GF-D8 (cell line): ENCODE measurements at regions not wholly inside any gene's neighbourhood (a gene's known extent, or its start where the extent isn't known, plus 50 kb on each side); places are given as distances from the start of the nearest gene placed in this dataset.
"Not testable (repeated sequence)": the region's sequence is repeated elsewhere in the genome, so short reads cannot be mapped to it uniquely, and the experiment has no call there.

ENCODE experiments used
- DNase-seq: peaks from one replicate; lab custom pipeline; 2025; lab: John Stamatoyannopoulos, UW

DNA sequence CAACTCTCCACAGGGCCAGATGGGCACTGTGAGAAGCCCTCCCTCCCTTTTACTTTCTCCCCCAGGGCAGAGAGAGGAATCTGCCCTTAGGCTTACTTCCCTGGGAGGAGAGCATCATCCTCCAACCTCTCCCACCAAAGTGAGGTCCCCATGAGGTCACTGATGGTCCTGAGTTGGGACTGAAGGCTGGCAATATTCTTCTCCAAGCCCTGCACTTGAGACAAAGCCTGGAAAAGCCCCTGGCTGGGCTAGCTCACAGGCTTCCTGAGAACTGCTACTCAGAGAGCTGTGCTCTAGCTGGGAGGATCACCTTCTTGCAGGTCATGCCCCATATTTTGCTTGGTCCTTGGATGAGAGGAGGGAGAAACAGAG, 110.0 kb upstream of the MEF2A start:
- DNase-seq, result no peak

DNA sequence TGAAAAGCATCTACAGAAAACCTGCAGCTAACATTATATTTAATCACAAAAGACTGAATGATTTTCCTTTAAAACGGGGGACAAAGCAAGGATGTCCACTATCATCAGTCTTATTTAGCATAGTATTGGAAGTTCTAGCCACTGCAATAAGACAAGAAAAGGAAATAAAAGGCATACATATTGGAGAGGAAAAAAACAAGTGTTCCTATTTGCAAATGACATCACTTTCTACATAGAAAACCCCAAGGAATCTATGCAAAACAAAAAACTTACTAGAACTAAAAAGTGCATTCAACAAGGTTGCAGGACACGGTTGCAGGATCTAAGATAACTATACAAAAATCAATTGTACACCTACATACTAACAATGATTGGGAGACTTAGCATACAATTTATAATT, 101.6 kb upstream of the MEF2A start:
- DNase-seq, result no peak

DNA sequence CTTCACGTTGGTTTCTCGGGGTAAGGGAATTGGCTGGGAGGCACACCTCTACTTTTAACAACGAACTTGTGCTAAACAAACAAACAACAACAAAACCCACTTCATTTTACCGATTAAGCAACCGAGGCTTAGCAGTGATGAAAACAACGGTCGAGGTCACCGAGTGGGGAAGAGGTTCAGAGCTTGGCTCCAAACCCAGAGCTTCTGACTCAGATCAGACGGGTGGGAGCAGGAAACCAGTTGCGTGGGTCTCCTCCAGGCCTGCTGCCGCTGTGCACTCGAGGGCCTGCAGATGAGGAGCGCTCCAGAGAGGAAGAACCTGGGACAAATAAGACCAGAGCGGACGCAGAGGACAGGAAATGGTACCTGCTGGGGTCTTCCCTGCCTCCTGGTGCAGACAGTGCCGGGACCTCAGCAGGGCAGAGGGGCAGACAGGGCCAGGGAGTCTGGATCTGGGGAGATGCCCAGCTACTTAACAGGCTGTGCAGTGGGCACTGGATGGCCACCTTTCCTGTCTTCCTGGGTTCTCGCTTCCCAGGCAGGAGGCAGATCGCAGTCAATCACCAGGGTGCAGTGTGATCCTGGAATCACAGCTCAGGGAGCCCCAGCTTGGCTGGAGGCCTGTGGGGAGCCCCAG, 99.0 kb upstream of the MEF2A start:
- DNase-seq, result no peak

DNA sequence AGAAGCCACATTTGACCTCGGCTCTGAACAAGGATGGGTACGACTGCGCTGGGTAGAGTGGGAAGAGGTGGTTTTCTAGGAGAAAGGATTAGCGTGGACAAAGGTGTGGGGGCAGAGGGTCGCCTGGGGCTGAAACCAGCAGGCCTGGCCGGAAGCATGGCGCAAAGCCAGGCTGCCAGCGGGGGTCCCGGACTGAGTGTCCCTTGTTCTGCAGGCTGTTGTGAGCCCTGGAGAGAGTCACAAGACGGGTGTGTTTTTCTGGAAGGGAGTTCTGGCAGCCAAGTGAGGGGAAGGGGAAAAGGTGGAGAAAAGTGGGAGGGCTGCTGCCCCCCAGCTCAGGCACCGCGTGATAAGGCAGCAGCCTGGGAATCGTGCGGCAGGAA, 98.5 kb upstream of the MEF2A start:
- no peak for DNase-seq

- DNase-seq, result no peak
These were observed 97.8 kb upstream of the MEF2A start for GRCh38 chr15:99467853-99468464.

GRCh38 chr15:99470204-99470603, 95.6 kb upstream of the MEF2A start:
- DNase-seq, result not testable (repeated sequence)

DNA sequence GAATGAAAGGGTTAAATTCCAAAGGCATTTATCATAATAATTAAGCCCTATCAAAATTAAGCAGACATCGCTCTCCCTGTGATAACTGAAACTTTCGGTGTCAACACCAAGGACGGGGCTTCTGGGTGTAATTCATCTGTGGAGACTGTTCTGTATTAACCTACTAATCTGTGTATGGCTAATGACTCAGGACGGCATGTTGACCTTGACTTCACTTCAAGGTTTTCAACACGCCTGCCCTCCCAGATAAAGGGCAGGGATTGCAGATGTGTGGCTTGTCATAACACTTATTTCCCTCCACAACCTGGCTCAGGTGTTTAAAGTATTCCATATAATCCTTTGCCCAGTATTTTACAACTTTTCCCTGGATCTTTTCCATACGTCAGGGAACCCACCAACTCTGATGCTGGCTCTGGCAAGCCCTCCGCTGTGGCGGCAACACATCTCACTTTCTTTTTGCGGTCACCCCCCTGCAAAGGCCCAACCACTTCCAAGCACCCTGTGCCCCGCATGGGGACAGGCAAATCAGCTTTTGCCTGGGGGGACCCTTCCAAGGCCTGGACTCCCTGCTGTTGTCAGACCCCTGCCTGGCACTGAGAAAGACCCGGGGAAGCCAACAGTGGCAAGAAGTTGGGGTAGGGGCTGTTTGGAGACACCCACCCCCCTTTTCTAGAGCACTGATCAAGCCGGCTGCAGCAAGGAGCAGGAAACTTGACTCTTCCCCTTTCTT, 93.2 kb upstream of the MEF2A start:
- DNase-seq, result no peak

DNA sequence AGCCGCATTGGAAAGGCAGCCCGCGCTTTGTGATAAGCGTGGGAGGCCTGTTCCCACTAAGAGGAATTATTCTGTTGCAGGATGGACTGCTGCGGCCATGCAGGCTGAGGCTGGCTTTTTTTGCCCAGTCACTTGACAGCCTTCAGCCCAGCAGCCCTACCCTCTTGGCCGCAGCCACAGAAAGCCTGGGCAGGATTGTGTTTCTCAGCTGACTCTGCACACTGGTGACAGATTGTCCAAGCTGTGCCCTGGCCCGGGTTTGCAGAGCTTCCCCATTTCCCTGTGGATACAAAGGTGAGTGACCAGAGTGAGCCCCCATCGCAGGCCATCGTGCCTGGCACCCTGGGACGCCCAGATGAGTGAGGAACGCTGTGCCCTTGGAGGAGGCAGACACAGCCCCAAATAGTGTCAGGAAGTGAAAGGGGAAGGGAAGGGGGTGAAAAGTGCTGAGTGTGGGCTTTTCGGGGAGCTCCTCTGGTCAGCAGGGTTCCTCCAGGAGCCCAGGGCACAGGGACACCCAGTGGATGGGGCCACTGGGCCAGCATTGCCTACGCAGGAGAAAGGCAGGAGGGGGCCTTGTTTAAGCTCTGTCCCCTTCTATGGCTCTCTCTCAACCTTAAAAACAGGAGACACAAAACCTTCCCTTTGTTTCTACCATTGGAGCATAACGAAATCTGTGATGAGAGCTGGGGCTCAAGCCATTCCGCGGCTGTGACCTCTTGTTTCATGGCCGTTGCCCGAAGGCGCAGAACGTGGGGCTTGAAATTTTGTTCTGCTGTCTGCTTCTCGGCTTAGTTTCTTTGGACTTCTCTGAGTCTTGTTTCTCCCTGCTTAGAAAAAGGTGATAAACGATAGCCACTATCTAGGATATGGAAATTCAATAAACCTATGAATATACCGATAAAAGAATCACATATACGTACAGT, 91.5 kb upstream of the MEF2A start:
- no peak for DNase-seq

GRCh38 chr15:99474909-99475753, 90.7 kb upstream of the MEF2A start:
- DNase-seq, result no peak

DNA sequence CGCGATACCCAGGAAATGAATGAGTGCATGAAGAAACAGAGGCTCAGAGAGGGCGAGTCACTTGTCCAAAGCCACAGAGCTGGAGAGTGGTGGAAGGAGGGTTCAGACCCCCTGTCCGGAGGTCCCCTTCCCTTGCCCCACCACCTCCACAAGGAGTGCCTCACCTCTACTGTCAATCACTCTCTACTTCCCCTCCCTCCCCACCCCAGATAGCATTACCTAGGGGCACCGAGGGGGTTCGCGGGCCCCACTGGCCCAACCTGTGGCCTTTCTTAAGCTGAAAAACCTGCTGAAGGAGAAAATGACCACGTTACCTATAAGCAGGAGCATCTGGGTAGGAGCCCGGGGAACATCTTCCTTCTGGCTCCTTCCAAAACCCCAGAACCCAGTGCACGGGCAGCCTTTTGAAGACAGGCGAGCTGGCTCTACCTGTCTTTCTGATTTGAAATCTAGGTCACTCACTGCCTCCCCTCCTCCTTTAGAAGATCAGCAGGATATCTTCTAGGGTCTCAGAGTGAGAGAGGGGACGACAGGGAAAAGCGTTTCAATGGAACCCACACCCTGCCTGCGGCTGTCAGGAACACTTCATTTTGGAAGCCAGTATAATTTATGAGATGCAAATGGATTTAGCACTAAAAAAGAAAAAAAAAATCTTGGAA, 89.9 kb upstream of the MEF2A start:
- DNase-seq, result no peak

DNA sequence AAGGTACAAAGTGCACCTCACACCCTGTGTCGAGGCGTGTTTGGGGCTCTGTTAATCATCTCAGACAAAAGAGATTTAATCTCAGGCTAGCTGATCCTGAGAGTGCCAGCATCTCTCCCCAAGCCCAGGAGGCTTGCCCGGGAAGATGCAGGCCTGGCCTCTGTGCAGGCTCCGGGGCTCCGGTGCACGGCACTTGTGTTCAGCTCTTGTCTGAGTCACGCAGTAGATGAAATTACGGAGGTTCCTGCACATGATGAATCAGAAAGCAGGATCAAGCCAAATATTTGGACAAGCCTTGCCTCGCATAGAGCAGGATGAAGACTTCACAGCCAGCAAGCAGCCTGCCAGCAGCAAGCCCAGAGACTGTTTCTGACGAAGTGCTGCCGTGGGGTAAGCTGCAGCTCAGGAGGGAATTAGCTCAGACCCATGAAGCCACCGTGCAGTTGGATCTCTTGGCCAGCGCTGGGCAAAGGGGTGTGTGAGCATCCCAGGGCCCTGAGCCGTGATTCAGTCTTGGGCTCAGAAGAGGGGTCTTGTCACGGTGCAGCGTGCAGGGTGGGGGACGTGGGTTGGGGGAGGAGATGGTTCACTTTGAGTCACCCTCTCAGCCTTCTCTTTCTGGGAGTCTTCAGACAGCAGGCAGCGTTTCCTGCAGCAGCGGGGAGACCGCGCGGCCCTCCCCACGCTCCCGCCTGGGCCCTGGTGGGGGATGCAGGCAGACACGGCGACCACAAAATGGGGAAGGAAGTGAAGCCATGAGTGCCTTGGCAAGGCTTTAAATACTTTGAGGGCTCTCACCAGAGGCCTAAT, 89.2 kb upstream of the MEF2A start:
- peak; percentile 31 for DNase-seq

DNA sequence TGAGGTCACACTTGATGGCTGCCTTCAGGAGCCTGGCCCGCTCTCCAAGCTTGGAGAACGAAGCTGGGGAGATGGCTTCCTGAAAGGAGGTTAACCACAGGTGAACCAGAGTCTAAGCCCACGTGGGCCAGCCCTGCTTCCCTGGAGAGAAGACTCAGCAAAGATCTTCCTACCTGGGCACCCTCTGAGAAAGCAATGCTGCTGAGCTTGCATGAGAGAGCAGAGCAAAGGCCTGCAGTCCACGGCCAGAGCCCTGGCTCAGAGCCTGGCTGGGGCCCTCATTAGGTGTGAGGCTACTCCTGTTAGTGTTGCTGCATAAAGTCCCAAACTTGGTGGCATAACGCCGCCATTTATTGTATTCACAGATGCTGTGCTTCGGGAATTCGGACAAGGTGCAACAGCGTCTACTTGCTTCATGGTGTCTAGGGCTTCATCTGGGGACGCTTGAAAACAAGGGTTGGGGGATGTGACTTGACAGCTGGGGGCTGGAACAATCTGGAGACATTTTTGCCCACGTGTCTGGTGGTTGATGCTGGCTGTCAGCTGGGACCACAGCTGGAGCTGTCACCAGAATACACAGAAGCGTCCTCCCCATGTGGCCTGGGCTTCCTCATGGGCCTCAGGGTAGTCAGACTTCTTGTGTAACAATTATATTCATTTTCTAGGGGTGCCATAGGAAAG, 87.9 kb upstream of the MEF2A start:
- DNase-seq, result no peak

- no peak for DNase-seq
These were observed 86.8 kb upstream of the MEF2A start for GRCh38 chr15:99478977-99479376.

- DNase-seq, result no peak
These were observed 85.6 kb upstream of the MEF2A start for GRCh38 chr15:99480016-99480810.

DNA sequence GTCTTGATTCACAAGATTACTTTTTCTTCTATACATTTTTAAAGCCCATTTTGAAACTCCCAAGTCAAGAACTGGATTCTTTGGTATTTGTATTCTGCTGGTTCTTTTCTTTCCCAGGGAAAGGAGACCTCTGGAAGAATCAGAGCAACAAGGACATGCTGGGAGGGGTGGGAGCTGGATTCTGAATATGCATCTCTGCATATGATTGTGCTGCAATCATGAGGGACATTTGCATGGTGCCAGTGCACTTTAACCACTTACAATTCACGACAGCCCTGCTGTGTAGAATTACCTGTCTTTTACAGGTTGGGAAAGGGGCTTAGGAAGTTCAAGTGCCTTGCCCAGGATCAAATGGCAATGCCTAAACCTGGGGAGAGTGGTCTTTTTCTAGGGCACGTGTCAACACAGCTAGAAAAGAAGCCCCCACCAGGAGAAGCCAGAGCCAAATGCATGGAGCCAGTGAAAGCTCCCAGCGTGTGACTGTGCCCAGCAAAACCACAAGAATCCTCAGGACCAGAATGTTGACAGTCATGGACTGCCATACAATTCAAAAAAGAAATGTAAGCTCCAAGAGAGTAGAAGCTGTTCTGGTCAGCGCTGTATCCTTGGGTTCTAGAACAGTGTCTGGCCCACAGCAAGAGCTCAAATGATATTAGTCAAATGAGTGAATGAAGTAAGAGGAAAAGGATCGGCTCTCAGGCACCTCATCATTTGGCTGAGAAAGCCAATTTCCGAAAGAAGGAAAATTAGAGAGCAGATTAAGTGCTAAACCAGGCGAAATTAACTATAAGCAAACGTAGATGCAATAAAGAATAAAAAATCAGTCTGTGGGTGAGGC, 84.5 kb upstream of the MEF2A start:
- no peak for DNase-seq

DNA sequence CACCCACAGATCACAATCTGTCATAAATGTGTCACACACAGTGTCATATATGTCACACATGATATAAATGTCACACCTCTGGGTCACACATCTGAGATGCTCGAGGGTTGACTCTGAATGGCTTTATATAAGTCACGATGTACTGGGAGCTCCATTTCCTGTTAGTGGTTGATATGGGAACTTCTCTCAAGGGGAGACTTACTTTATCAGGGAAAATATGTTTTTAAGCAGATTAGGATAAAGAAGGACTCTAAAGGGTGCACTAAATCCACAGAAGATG, 83.9 kb upstream of the MEF2A start:
- DNase-seq, result no peak

GRCh38 chr15:99482993-99483392, 82.8 kb upstream of the MEF2A start:
- DNase-seq, result no peak
